ENCODE measurements at regions not wholly inside any gene's neighbourhood (a gene's known extent, or its start where the extent isn't known, plus 50 kb on each side); places are given as distances from the start of the nearest gene placed in this dataset.
"Not testable (repeated sequence)": the region's sequence is repeated elsewhere in the genome, so short reads cannot be mapped to it uniquely, and the experiment has no call there.

DNA sequence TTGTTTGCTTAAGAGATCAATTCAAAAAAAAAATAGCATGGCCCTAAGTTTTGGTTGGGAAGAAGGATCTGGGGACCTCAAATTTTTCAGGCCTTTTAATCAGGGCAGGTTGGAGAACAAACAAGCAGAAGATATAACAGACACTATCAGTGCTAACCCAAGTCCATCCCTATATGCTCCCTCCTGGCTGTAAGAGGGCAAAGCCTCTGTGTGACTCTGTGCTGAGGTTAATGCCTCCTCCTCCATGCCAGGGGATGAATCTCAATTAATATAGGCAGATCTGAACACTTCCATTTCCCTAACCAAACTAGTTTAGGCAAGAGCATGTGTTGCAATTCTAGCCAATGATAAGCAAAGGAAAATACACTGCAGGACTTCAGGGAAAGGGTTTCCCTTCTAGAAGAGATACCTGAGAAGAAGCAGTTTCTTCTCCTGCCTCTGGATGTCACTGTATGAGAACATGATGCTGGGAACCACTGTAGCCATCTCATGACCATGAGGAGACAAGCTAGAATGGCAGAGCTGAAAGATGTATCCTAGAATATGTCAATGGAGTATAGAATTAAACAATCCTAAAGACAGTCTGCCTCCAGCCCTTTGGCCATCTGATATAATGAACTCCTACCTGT is 76.0 kb downstream of the CHD9NB start:
- peak; percentile 27 for DNase-seq (ENCODE audit: low read depth)

DNA sequence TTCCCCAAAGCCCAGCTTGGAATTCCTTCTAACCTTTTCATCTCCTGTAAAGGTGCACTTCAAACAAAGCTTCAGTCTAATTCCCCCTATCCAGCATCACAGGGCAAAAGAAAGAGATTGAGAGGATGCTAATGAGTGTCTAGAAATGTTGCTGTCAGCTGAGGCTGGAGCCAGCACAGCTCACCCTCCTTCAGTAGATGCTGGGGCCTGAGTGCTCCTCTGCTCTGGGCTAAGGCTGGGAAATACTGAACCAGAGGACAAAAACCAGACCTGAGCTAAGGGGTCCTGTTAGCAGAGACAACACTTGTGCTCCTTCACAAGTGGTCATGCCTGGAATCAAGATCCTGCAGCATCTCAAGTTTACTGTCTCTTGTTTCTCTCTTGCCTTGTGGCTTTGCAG is 85.0 kb downstream of the CHD9NB start:
- DNase-seq (ENCODE audit: low read depth) = no peak

GRCh38 chr16:52964290-52964689 is 88.4 kb downstream of the CHD9NB start:
- DNase-seq (ENCODE audit: low read depth) = peak; percentile 17

DNA sequence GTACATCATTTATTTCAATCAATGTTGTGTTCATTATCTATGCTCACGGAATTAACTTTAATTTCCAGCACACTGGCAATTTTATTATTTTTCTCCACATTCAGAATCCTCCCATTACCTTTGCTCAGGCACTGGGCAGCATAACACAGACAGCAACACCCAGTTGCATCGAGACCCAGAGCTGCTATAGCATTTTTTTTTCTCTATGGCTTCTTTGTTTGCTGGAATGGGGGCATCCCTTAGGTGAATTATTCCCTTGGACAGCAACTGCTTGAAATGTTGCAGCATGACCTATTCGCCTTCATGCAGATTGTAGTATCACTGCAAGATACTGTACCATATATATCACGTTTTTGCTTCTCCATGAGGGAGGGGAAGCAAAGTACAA is 88.8 kb downstream of the CHD9NB start:
- DNase-seq (ENCODE audit: low read depth) = no peak

- DNase-seq (ENCODE audit: low read depth) = peak; percentile 22
Observed at GRCh38 chr16:52963212-52963854, 89.4 kb downstream of the CHD9NB start.

DNA sequence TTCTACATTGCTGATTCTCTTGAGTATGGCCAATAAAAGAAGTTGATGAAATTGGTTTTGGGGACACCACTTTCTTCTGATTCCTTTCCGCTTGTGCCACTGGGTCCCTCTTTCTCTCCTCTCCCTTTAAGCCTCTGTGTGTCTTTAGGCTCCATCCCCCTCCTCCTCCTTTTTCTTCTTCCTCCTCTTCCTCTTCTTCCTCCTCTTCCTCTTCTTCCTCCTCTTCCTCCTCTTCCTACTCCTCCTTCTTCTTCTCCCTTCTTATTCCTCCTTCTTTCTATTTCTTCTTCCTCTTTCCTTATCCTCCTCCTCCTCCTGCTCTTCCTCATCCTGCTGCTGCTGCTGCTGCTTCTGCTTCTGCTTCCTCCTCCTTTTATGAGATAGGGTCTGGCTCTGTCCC is 93.7 kb downstream of the CHD9NB start:
- DNase-seq (ENCODE audit: low read depth) = no peak

- no peak for DNase-seq (ENCODE audit: low read depth)
Observed at GRCh38 chr16:52957199-52957598, 95.5 kb downstream of the CHD9NB start.

- DNase-seq (ENCODE audit: low read depth) = no peak
Observed at GRCh38 chr16:52956044-52956443, 96.7 kb downstream of the CHD9NB start.

DNA sequence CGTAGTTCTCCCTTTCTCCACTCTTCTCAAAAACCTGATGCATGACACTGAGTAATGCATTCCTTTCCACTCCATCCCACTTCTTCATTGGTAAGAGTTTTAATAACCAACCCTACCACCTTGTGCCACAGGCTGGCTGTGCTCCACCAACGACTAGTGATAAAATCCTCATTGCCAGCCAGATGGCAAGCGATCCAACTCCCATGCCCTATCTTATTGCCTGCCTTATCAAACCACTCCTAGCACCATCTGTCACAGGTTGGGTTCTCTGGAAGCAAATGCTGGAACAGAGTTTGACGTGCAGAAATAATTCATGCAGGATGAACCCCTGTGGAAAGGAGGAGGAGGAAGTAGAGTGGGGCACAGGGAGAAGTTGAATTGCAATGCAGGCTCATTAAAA is 99.5 kb downstream of the CHD9NB start:
- DNase-seq (ENCODE audit: low read depth) = no peak

- no peak for DNase-seq (ENCODE audit: low read depth)
Observed at GRCh38 chr16:52948946-52949345, 103.8 kb downstream of the CHD9NB start.

DNA sequence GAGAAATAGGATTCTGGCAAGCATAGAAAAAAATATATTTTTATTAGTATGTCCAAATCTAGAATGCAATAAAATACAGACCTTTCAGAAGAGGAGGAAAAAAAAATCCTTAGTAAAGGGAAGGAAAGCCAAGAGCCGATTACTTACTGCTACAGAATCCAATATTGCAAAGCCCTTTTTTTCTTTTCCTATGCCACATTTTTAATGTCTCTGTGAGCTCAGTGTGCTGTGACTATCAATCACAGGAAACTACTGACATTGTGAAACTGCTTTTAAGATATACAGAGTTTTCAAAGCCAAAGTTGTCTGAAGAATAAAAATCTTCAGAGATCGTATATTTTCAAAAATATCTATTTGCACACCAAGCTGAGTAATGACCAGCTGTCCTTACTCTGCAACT is 120.4 kb downstream of the CHD9NB start:
- DNase-seq (ENCODE audit: low read depth) = no peak

- no peak for DNase-seq (ENCODE audit: low read depth)
Observed at GRCh38 chr16:52929478-52930400, 123.0 kb downstream of the CHD9NB start.

DNA sequence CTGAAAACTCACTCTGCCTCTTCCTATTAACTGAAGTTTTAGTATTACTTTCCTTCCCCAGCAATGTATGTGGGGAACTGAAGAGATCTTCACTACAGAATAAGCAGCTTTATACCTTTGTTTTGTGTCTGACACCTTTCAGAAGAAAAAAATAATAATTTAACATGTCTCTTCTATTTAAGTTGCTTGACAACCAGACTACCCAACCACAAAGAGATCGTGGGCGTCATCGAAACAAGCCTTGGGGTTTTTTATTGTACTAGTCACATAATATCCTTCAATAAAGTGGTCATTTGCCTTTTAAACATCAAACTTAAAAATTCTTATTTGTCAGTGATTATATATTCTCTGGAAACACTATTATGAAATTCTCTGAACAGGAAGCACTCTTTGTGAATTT is 123.7 kb downstream of the CHD9NB start:
- DNase-seq (ENCODE audit: low read depth) = no peak

DNA sequence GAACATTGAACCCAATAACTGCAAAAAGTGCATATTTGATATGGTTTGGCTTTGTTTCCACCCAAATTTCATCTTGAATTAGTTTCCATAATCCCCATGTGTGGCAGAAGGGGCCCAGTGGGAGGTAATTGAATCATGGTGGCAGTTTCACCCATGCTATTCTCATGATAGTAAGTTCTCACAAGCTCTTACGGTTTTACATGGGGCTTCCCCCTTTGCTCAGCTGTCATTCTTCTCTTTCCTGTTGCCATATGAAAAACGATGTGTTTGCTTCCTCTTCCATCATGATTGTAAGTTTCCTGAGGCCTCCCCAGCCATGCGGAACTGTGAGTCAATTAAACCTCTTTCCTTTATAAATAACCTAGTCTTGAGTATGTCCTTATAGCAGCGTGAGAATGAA is 127.6 kb downstream of the CHD9NB start:
- no peak for DNase-seq (ENCODE audit: low read depth)

GRCh38 chr16:52924162-52924561 is 128.5 kb downstream of the CHD9NB start:
- DNase-seq (ENCODE audit: low read depth) = no peak

DNA sequence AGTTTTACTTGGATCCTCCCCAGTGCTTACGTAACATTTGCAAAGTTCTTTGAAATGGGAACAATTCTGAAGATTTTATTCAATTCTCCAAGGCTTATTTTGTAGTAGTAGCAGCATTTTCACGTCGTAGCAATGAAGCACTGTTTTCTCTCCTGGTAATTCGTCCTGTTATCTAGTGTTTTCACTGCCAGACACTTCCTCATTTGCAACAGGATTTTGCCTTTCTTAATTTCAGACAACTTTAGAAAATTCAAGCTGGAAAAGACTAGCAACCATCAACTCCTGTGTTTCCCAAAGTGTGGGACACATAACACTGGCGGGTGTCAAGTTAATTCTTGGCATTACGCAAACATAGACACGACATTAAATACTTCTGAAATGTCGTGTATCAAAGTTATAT is 131.6 kb downstream of the CHD9NB start:
- no peak for DNase-seq (ENCODE audit: low read depth)

DNA sequence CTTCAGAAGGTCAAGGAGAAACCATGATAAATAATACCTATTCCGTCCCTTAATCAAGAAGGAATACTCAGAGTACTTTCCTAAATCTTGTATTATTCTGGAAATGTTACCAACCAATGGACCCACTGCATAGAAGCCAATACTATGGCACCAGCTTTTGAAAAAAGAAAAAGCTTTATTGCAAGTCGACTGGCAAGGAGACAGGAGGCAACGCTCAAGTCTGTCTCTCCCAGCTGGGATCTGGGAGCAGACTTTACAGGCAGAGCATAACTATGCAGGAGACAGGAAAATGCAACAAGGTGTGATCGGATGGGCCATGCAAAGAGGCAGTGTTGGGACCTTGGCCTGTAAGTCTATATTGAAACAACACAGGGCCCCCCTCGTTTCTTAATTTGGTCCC is 132.4 kb downstream of the CHD9NB start:
- no peak for DNase-seq (ENCODE audit: low read depth)

DNA sequence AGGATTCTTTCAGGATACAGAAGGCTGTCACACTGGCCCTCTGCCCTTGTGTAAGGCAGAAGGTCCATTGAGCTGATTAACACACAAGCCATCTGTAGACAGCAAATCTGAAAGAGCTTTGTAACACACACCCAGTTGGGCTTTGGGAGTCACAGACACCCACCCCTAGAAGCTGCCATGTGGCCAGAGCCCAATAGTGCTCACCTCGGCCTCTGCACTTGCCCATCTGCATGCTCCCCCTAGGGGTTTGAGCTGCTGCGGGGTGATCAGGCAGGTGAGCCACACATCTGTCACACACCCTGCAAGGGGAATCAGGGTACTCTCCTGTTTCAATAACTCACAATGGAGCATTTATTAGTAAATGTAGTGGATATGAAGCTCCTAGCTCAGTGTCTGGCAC is 138.3 kb downstream of the CHD9NB start:
- DNase-seq (ENCODE audit: low read depth) = no peak

DNA sequence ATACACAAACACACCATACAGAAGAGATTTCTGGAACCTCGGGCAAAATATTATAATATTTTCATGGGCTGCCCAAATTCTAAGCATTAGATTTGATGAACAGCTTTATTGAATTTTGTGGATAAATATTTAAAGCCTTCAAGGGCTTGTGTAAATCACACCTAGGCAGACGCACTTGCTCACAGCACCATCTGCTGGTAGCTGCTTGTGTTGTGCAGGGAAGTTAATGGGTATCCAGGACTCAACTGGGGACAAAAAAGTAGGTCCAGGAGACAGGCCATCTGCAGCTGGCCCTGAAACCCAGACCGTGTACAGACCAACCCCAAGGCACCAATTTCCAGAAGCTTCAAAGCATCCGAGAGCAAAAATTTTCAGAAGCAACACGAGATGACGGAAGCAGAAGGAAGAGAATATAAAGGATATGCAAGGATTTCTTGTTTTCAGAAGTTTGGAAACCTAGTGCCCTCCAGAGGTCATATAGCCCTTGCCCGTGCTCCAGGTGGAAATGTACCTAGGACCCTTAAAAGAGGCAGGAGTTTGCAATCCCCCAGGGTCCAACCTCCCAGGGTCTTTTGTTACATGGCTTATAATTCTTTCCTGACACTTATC is 140.0 kb downstream of the CHD9NB start:
- DNase-seq (ENCODE audit: low read depth) = peak; percentile 55

- not testable (repeated sequence) for DNase-seq (ENCODE audit: low read depth)
Observed at GRCh38 chr16:52908057-52908456, 144.6 kb downstream of the CHD9NB start.

DNA sequence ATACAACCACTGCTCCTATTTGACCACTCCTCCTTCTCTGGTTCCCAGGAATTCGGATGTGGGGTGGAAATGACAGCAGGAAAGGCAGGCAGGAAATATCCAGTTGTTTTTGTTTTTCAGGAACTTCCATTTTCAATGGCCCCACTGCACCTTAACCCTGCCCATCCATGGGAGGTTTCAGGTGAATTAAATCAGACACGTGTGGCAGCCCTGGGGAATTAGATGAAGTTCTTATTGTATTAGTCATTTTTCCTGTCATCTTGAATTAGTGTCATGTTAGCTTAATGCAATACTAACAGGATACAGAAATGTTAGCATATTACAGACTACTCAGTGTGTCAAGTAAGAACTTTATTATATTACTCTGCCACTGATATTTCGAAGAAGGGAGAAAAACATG is 146.4 kb downstream of the CHD9NB start:
- no peak for DNase-seq (ENCODE audit: low read depth)

DNA sequence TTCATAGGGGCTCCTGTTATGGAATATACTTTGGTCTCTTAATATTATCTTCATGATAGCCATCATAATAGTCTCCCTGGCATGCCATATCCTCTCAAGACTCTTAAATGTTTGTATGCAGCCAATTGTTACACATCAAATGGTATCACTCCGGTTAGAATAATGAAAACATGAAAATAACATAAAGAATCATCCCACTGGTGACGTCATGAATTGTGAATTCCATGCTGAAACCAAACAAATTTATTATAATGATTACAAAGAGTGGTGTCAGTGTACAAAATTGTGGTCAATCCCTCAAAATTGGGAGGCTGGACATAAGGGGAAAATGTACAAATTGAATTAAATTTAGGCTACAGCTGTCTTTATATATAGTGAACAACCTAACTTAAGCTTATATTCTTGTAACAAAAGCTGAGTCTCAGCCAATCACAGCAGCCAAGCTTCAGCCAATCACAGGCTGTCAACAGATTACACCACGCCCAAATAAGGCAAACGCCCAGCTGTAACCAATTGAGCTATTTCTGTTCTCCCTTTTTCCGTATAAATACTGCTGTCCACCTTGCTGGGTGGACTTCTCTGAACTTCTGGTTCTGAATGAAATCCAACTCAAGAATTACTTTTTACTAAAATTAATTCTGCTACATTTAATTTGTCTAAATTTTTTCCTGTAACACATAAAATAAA is 156.1 kb downstream of the CHD9NB start:
- no peak for DNase-seq (ENCODE audit: low read depth)
